ENCODE measurements at regions not wholly inside any gene's neighbourhood (a gene's known extent, or its start where the extent isn't known, plus 50 kb on each side); places are given as distances from the start of the nearest gene placed in this dataset.
"Not testable (repeated sequence)": the region's sequence is repeated elsewhere in the genome, so short reads cannot be mapped to it uniquely, and the experiment has no call there.

DNA sequence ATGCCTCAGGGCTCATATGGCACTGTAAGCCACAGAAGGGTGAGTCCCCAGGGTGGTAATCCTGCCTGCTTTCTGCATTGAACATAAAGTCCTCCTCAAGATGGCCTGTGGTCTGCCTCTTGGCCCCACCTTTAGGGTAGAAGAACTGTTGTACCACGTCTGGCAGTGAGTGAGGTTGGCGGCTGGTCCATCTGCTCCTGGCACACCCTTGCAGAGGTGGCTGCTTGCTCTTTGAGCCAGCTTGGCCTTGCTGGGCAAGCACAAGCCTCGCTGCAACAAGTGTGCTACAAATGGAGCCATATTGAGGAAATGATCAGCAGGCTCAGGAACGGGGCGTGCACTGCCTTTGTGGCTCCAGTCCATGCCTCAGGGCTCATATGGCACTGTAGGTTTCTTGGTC, 1524.0 kb upstream of the USP9Y start:
- TF ChIP-seq, protein P1, sequence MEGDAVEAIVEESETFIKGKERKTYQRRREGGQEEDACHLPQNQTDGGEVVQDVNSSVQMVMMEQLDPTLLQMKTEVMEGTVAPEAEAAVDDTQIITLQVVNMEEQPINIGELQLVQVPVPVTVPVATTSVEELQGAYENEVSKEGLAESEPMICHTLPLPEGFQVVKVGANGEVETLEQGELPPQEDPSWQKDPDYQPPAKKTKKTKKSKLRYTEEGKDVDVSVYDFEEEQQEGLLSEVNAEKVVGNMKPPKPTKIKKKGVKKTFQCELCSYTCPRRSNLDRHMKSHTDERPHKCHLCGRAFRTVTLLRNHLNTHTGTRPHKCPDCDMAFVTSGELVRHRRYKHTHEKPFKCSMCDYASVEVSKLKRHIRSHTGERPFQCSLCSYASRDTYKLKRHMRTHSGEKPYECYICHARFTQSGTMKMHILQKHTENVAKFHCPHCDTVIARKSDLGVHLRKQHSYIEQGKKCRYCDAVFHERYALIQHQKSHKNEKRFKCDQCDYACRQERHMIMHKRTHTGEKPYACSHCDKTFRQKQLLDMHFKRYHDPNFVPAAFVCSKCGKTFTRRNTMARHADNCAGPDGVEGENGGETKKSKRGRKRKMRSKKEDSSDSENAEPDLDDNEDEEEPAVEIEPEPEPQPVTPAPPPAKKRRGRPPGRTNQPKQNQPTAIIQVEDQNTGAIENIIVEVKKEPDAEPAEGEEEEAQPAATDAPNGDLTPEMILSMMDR (IDR thresholded peaks at IDR 0.05 in 8 of 11, conservative IDR thresholded peaks at IDR 0.05 in 3 of 11) = not testable (repeated sequence)
- not testable (repeated sequence) for TF ChIP-seq POLR2A (IDR thresholded peaks at IDR 0.05)

All from spleen (tissue), 7 donors.